ENCODE measurements at regions not wholly inside any gene's neighbourhood (a gene's known extent, or its start where the extent isn't known, plus 50 kb on each side); places are given as distances from the start of the nearest gene placed in this dataset.

DNA sequence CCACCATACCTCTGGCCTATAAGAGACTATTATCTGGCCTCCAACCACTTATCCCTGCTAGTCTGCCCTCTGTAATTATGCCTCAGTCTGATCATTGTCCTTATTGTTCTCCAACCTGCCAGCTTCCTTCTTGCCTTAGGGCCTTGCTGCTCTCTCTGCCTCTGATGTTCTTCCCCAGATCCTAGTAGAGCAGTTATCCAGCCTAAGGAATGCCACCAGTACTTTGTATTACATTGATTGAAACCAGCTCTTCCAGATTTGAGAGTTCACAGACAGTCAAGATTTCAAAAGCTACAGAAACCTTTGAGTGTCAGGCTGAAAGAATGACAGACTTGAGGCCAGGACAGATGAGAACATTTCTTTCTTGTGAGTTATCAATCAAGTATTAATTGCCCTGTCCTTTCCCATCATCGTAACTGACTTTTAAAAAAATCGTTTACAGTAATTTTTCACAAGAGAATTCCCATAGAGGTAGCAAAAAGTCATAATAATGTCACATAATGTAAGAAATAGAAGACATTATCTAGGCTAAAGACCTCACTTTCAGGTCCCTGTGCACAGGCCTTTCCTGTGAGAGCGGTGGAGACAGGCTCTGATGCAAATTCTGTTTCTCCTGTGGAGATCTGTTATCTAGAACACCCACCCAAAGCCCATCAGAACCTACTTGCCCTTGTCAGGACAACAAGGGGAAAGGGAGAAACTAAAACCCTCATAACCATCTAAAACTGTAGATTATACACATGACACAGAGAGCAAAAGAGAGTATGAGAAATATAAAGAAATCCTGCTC, 64.1 kb upstream of the GUCY1A1 start:
- TF ChIP-seq, protein P1, sequence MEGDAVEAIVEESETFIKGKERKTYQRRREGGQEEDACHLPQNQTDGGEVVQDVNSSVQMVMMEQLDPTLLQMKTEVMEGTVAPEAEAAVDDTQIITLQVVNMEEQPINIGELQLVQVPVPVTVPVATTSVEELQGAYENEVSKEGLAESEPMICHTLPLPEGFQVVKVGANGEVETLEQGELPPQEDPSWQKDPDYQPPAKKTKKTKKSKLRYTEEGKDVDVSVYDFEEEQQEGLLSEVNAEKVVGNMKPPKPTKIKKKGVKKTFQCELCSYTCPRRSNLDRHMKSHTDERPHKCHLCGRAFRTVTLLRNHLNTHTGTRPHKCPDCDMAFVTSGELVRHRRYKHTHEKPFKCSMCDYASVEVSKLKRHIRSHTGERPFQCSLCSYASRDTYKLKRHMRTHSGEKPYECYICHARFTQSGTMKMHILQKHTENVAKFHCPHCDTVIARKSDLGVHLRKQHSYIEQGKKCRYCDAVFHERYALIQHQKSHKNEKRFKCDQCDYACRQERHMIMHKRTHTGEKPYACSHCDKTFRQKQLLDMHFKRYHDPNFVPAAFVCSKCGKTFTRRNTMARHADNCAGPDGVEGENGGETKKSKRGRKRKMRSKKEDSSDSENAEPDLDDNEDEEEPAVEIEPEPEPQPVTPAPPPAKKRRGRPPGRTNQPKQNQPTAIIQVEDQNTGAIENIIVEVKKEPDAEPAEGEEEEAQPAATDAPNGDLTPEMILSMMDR (IDR thresholded peaks at IDR 0.05) = no peak
- no peak for TF ChIP-seq POLR2AphosphoS5 (IDR thresholded peaks at IDR 0.05)
- TF ChIP-seq POLR2A (IDR thresholded peaks at IDR 0.05) = no peak
- no peak for TF ChIP-seq EP300 (IDR thresholded peaks at IDR 0.05)

Measured in gastroesophageal sphincter (tissue), 3 donors.